ENCODE measurements at regions not wholly inside any gene's neighbourhood (a gene's known extent, or its start where the extent isn't known, plus 50 kb on each side); places are given as distances from the start of the nearest gene placed in this dataset.

DNA sequence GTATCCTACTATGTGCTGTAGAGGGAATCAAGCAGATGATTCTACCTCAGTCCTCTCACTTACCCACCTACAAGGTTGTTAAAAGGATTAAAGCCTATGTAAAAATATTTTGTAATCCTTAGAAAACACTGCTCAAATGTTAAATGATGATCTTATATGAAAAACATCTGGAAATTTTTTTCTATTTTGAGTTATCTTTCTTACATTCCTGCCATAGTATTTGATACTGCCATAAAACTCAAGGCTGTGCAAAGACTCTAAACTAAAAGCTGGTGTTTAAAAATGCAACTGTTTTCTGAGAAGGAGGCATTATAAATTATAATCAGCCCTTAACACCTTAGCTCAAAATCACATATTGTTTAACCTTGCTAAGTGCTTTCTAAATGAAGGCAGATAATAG, 474.2 kb downstream of the PRELID2 start:
- DNase-seq (ENCODE audit: low read depth): peak; percentile 43

DNA sequence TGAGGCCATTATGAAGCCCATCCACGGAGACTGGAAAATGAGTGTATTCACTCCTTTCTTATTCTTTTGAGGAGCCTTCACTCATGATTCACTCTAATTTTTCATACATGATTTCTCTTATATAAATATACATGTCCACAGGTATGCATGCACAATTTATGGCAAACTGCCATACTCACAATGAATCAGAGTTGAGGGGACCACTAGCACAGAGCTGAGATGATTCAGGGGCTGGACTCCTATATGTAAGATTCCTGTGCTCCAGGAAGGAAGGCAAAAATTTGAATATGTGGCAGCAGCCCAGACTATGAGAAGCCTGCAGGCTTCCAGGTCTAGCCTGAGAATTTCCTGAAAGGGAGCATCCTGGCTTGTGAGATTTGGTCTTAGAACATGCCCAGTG, 484.6 kb downstream of the PRELID2 start:
- peak; percentile 90 for DNase-seq (ENCODE audit: low read depth)

DNA sequence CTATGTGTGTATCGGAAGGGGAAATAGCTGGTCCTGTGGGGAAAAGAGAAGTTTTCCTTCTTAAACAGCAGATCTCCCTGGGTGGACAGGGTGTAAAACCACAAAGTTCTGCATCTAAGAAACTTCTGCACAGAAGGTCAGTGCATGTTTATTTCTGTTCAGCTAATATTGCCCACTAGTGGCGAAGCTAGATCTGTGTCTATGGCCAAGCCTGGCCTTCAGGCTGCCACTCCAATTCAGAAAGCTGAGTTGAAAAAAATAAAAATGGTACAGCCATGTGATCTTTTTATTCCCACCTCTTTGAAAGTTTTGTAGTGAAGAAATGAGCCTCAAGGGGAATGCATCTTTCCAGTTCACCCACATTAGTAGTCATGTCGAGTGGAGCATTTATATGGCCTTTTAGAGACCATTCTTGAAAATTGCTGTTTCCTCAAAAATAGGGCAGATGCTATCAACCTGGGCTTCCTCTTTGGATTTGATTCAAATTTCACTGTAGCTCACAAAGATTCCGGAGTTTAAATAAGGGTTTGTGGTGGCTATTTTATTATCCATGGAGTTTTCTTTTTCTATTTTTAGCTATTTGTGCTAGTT, 488.0 kb downstream of the PRELID2 start:
- DNase-seq (ENCODE audit: low read depth): peak; percentile 87

GRCh38 chr5:145345511-145346287, 489.4 kb downstream of the PRELID2 start:
- DNase-seq (ENCODE audit: low read depth): peak; percentile 69

DNA sequence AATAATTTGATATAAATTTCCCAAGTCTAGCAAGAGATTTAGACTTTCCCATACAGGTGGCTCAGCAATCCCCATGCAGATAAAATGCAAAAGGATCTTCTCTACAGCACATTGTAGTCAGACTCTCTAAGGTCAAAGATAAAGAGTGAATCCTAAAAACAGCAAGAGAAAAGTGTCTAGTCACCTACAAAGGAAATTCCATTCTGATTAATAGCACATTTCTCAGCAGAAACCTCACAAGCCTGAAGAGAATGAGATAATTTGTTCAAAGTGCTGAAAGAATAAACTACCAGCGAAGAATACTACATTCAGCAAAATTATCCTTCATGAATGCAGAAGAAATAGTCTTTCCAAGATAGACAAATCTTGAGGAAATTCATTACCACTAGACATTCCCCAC, 493.3 kb downstream of the PRELID2 start:
- peak; percentile 64 for DNase-seq (ENCODE audit: low read depth)

DNA sequence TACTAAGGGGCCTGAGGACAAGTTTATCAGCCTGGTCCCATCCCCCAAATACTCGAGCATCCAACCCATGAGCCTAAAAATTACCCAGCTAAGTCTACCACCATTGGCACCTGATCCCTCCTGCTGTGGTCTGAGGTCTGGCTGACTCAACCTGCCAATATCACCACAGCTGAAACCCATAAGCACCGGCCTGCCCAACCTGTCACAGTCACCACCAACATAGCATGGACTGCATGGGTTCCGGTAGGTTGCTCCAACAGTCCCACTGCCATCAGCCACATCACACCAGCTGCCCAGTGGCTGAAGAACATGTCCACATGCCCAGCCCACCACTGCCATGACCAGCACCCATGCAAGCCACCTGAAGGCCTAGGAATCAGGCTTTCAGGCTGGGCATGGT, 495.0 kb downstream of the PRELID2 start:
- DNase-seq (ENCODE audit: low read depth): no peak

DNA sequence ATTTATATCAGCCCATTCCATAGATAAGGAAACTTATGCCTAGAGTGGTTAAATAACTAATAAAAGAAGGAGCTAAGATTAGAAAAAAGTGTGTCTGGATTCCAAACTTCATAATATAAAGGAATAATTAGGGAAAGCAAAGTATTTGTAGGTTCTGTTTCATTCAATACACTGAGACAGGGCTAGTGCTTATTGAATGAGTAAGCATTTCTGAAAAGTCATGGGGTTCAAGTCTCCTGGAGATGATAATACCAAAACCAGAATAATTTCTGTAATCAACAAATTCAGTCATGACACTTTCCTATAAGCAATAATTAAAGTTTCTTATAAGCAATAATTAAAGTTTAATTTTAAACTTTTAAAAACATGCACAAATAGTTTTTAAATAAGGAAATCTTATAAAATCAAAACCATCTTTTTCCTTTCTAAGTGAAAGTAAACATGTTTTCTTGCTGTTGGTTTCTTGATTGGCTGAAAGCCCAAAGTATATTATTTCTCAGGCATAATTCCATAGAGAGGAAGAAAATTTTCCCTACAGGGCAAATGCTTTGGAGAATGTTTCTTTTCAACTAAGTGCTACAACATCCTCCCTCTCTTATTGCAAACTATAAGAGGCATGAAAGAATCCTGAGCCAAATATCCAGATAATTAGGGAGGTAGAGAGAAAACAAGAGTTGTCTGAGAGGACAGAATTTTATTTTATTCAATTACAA, 510.2 kb downstream of the PRELID2 start:
- peak; percentile 61 for DNase-seq (ENCODE audit: low read depth)

DNA sequence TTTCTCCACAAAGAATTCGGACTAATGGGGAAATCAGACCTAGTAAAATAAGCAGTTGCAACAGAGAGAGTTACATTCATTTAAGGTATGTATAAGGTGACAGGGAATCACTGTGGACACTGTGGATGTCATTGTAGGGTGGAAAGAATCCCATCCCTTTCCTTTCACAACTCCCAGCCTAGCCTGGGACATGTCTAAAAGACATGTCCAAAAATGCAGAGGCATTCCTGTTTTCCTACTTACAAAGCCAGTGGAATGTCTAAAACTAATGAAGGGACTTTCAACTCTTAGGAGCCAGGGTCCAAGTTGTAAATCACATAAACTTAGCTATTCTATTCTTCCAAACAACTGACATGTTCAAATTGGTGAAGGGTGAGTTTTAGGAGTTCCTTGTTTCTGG, 511.0 kb downstream of the PRELID2 start:
- peak; percentile 9 for DNase-seq (ENCODE audit: low read depth)

GRCh38 chr5:145316282-145316681, 518.9 kb downstream of the PRELID2 start:
- DNase-seq (ENCODE audit: low read depth): no peak

GRCh38 chr5:145307866-145308382, 527.2 kb downstream of the PRELID2 start:
- DNase-seq (ENCODE audit: low read depth): no peak

- DNase-seq (ENCODE audit: low read depth): peak; percentile 63
Measured at GRCh38 chr5:145295236-145295835, 539.8 kb downstream of the PRELID2 start.

DNA sequence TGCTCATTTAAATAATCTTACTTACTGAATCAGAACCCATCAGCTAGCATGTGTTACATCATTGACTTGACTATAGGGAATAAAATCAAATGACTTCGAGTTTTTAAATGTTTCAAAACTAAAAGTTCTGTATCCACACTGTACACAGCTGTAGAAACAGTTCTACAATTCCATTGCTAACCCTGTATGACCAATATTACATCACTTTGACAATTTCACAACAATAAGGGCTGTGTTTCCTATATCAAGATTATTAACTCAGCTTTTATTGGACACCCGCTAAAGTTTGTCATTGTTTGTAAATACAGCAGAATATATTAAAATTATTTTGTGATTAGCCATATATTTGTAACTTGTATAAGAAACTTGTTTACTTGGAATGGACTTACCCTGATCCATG, 540.8 kb downstream of the PRELID2 start:
- DNase-seq (ENCODE audit: low read depth): peak; percentile 73

GRCh38 chr5:145293716-145294115, 541.4 kb downstream of the PRELID2 start:
- no peak for DNase-seq (ENCODE audit: low read depth)

GRCh38 chr5:145292278-145292677, 542.9 kb downstream of the PRELID2 start:
- DNase-seq (ENCODE audit: low read depth): no peak

- peak; percentile 50 for DNase-seq (ENCODE audit: low read depth)
Measured at GRCh38 chr5:145283141-145283810, 551.9 kb downstream of the PRELID2 start.

DNA sequence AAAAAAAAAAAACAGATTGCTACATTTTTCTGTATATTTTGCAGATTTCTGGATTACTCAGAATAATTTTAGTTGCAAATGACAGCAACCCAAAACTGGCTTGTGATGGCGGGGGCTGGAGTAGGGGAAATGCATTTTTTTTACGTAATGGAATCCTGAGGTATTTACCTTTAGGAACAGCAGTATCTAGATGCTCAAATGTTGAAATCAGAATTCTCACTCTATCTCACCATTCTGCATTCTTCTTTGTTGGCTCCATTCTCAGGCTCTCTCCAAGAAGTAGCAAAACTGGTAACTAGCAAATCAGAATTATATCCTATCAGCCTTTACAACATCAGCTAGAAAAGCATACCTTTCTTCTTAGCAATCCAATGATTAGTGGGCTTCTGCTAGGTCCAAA, 554.3 kb downstream of the PRELID2 start:
- DNase-seq (ENCODE audit: low read depth): no peak

GRCh38 chr5:145280214-145280613, 554.9 kb downstream of the PRELID2 start:
- no peak for DNase-seq (ENCODE audit: low read depth)

- no peak for DNase-seq (ENCODE audit: low read depth)
Measured at GRCh38 chr5:145260670-145261069, 574.5 kb downstream of the PRELID2 start.

GRCh38 chr5:145247745-145248040, 587.4 kb downstream of the PRELID2 start:
- peak; percentile 39 for DNase-seq (ENCODE audit: low read depth)

DNA sequence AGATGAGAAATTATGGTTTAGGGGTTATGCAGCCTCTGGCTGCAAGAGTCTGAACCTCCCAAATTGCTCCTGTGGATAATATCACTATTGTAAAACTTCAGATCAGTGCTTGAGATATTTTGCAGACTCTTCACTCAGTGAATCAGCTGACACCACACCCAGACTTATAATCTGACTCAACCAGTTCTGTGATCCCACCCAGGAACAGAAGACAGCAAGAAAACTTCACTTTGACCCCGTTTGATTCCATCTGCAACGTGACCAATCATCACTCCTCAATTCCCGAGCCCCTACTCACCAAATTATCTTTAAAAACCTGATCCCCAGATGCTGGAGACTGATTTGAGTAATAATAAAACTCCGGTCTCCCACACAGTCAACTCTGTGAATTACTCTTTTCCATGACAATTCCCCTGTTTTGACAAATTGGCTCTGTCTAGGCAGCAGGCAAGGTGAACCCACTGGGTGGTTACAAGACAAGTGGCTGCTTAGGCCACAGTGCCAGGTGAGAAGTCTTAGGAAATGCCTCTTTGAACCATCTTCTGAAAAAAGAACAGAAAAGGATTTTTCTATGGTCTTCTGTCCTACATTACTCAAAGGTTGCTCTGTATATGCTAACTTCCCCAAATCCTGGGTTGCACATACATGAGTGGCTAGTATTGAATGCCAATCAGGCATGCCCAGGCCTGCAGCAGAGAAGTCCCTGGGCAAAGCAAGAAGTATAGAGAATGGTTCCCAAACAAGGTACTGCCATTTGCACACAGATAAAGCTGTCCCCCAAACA, 588.0 kb downstream of the PRELID2 start:
- peak; percentile 51 for DNase-seq (ENCODE audit: low read depth)

GRCh38 chr5:145246379-145246778, 588.8 kb downstream of the PRELID2 start:
- DNase-seq (ENCODE audit: low read depth): no peak

Data from iris pigment epithelial cell (primary cell).